Testis (tissue), 2 donors: ENCODE measurements at regions not wholly inside any gene's neighbourhood (a gene's known extent, or its start where the extent isn't known, plus 50 kb on each side); places are given as distances from the start of the nearest gene placed in this dataset.

Experiments
- CTCF ChIP-seq, 3 experiments: fragments of 450-650 bp in 2 of 3; fragments of 200-600 bp in 1 of 3; sonication (generic) in 1 of 3; IDR thresholded peaks; one replicate each; pipeline ENCODE4 v1.5.1; 2016 to 2019; ENCODE audit warnings: antibody characterized with exemption in 3 of 3, mild to moderate bottlenecking in 2 of 3, moderate library complexity in 1 of 3
- POLR2A ChIP-seq: fragments of 450-650 bp; IDR thresholded peaks from one replicate; pipeline ENCODE4 v1.6.1; 2017; ENCODE audit warnings: antibody characterized with exemption, mild to moderate bottlenecking, moderate library complexity

DNA sequence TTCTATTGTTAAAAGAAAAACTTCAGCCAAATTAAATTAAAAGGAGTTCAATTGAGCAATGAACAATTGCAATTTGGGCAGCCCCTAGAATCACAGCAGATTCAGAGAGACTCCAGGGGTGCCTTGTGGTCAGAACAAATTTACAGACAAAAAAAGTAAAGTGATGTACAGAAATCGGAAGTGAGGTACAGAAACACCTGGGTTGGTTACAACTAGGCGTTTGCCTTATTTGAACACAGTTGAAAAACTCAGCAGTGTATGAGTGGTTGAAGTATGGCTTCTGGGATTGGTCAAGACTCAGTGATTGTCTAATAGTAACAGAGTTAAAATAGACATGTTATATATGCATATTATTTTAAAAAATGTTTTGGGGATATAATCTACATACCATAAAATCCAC, 98.5 kb upstream of the ZSWIM2 start:
- TF ChIP-seq CTCF (IDR thresholded peaks at IDR 0.05) (no peak), POLR2A (no peak)
